ENCODE measurements at regions not wholly inside any gene's neighbourhood (a gene's known extent, or its start where the extent isn't known, plus 50 kb on each side); places are given as distances from the start of the nearest gene placed in this dataset.

DNA sequence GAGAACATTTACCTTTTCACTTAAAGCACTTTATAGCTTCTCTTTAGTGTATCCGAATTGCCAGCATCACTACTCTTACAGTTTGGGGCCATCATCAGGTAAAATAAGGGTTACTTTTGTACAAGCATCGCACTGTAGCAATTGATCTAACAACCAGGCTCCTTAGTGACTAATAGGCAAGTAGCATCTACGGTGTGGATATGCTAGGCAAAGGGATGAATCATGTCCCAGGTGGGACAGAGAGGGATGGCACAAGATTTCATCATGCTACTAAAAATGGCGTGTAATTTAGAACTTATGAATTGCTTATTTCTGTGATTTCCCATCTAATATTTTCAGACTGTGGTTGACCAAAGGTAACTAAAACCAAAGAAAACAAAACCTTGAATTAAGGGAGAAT is 582.3 kb downstream of the KCNH5 start:
- H3K27ac Mint-ChIP-seq: no peak overlapping the region
- no peaks in the 10 kb centered on the region for H3K9me3 Mint-ChIP-seq
- no peaks in the 10 kb centered on the region for H3K27me3 Mint-ChIP-seq (ENCODE audit: low read depth)
- no peaks in the 10 kb centered on the region for H3K4me1 Mint-ChIP-seq
- no peak overlapping the region for H3K4me3 Mint-ChIP-seq
- TF ChIP-seq, protein P1, sequence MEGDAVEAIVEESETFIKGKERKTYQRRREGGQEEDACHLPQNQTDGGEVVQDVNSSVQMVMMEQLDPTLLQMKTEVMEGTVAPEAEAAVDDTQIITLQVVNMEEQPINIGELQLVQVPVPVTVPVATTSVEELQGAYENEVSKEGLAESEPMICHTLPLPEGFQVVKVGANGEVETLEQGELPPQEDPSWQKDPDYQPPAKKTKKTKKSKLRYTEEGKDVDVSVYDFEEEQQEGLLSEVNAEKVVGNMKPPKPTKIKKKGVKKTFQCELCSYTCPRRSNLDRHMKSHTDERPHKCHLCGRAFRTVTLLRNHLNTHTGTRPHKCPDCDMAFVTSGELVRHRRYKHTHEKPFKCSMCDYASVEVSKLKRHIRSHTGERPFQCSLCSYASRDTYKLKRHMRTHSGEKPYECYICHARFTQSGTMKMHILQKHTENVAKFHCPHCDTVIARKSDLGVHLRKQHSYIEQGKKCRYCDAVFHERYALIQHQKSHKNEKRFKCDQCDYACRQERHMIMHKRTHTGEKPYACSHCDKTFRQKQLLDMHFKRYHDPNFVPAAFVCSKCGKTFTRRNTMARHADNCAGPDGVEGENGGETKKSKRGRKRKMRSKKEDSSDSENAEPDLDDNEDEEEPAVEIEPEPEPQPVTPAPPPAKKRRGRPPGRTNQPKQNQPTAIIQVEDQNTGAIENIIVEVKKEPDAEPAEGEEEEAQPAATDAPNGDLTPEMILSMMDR (IDR thresholded peaks at IDR 0.05; ENCODE audit: unreplicated experiment in 3 of 3): no peak
- no peaks in the 10 kb centered on the region for H3K36me3 Mint-ChIP-seq (ENCODE audit: low read depth)

DNA sequence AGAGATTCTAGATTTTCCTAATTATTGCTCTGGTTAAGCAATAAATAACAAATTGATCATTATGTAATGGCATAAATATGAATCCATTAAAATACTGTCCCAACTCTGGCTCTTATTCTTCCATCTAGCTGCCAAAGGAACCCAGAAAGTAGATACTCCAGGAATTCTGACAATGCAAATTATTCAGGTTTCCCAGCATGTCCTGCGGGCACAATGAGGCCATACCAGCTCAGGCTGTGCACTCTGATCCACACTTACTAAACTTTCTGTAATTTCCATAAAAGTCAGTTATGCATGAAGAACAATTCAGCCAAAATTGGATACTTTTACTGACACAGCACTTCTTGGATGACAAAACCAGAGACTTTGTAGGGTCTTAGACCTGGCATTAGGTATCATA is 576.3 kb downstream of the KCNH5 start:
- Mint-ChIP-seq H3K9me3 (no peaks in the 10 kb centered on the region), H3K27me3 (ENCODE audit: low read depth) (no peaks in the 10 kb centered on the region), H3K27ac (no peak overlapping the region), H3K4me1 (no peaks in the 10 kb centered on the region), H3K4me3 (no peak overlapping the region), H3K36me3 (ENCODE audit: low read depth) (no peaks in the 10 kb centered on the region)
- TF ChIP-seq, protein P1 (IDR thresholded peaks at IDR 0.05; ENCODE audit: unreplicated experiment in 3 of 3): no peak

DNA sequence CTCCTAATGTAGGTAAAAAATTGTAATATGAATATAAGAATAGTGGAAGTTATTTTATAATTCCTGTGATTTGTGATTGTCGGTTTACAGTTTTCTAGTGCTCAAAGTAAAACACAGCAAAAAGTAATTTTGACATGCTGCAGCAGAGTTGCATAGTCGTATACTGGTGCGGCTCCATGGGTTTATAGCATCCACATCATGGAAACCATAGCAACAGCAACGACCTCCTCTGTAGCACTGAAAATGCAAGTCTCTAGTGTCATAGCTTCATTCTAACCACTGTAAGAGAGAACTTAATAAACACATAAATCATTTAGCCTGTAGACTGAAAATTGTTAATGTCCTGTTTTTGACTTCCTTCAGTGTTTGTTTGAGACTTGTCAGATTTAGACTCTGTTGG is 574.3 kb downstream of the KCNH5 start:
- Mint-ChIP-seq H3K36me3 (ENCODE audit: low read depth) (no peaks in the 10 kb centered on the region), H3K4me1 (no peaks in the 10 kb centered on the region), H3K4me3 (no peak overlapping the region), H3K27me3 (ENCODE audit: low read depth) (no peaks in the 10 kb centered on the region), H3K9me3 (no peaks in the 10 kb centered on the region), H3K27ac (no peak overlapping the region)
- TF ChIP-seq, protein P1 (IDR thresholded peaks at IDR 0.05; ENCODE audit: unreplicated experiment in 3 of 3): no peak

DNA sequence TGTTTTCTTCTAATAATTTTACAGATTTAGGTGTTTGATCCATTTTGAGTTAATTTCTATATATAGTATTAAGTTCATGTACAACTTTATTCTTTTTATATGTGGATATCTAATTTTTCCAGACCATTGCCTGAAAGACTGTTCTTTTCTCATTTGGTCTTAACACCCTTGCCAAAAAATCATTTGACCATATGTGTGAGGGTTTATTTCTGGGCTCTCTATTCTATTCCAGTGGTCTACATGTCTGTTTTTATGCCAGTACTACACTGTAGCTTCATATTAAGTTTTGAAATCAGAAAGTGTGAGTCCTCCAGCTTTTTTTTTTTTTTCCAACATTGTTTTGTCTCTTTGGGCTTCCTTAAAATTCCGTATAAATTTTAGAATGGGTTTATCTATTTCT is 554.1 kb downstream of the KCNH5 start:
- H3K36me3 Mint-ChIP-seq (ENCODE audit: low read depth): no peaks in the 10 kb centered on the region
- no peak overlapping the region for H3K4me3 Mint-ChIP-seq
- H3K4me1 Mint-ChIP-seq: no peaks in the 10 kb centered on the region
- TF ChIP-seq, protein P1 (IDR thresholded peaks at IDR 0.05; ENCODE audit: unreplicated experiment in 3 of 3): no peak
- H3K27me3 Mint-ChIP-seq (ENCODE audit: low read depth): no peaks in the 10 kb centered on the region
- no peak overlapping the region for H3K27ac Mint-ChIP-seq
- H3K9me3 Mint-ChIP-seq: peaks cover 13% of the 10 kb centered on the region

DNA sequence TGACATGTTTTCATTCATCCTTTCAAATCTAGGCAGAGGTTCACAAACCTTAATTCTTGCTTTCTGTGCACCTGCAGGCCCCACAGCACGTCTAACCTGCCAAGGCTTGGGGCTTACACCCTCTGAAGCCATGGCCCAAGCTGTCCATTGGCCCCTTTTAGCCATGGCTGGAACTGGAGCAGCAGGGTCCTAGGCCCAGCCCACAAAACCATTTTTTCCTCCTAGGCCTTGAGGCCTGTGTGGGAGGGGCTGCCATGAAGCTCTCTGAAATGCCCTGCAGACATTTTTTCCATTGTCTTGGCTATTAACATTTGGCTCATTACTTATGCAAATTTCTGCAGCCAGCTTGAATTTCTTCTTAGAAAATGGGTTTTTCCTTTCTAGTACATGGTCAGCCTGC is 547.5 kb downstream of the KCNH5 start:
- H3K4me1 Mint-ChIP-seq: no peaks in the 10 kb centered on the region
- peaks cover 5% of the 10 kb centered on the region for H3K36me3 Mint-ChIP-seq (ENCODE audit: low read depth)
- no peak overlapping the region for H3K4me3 Mint-ChIP-seq
- no peaks in the 10 kb centered on the region for H3K27me3 Mint-ChIP-seq (ENCODE audit: low read depth)
- peaks cover 28% of the 10 kb centered on the region for H3K9me3 Mint-ChIP-seq
- TF ChIP-seq, protein P1 (IDR thresholded peaks at IDR 0.05; ENCODE audit: unreplicated experiment in 3 of 3): no peak
- no peak overlapping the region for H3K27ac Mint-ChIP-seq

DNA sequence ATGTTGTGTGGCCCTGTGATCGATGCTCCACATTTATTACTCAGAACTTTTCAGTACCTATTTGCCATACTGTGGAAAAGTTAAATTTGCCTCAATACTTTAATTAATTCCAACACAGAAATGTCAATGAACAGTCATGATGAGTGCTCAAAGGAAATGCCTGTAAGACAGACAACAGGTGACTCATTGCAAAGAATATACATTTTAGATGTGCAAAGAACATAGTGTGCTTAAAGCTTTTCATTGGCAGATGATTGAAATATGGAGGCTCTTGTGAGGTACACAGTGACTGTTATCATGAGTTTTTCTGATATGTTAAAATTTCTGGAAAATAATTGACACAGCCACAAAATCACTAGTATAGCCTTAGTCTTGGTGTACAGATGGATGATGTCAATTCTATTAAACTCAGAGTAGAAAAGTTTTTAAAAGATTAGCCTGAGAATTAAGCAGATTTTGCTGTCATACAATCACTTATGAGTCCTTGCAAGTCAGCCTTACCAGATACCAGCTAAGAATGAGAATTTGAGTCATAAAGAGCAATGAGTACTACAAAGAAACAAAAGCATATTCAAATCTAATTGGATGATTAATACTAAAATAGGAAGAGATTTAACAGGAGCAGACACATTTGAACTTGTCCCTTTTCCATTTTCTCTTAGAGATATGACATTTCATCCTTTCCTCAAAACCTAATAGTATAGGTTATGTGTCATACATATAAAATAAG is 544.1 kb downstream of the KCNH5 start:
- no peak overlapping the region for H3K4me3 Mint-ChIP-seq
- no peaks in the 10 kb centered on the region for H3K27me3 Mint-ChIP-seq (ENCODE audit: low read depth)
- H3K4me1 Mint-ChIP-seq: no peaks in the 10 kb centered on the region
- H3K9me3 Mint-ChIP-seq: peaks cover 20% of the 10 kb centered on the region
- no peak overlapping the region for H3K27ac Mint-ChIP-seq
- H3K36me3 Mint-ChIP-seq (ENCODE audit: low read depth): peaks cover 5% of the 10 kb centered on the region
- TF ChIP-seq, protein P1 (IDR thresholded peaks at IDR 0.05; ENCODE audit: unreplicated experiment in 3 of 3): no peak

Measured in nephron (organoid).